ENCODE measurements at regions not wholly inside any gene's neighbourhood (a gene's known extent, or its start where the extent isn't known, plus 50 kb on each side); places are given as distances from the start of the nearest gene placed in this dataset.

GRCh38 chr2:128374711-128375413 lies 56.2 kb upstream of the HS6ST1 start:
- no peak for TF ChIP-seq POLR2A (IDR thresholded peaks at IDR 0.05; ENCODE audit: low read depth, low read length)
- no peak for TF ChIP-seq CTCF (IDR thresholded peaks at IDR 0.05; ENCODE audit: extremely low read depth in 1 of 2, insufficient read depth in 1 of 2, low read depth in 1 of 2, low read length in 2 of 2)
- no peak for TF ChIP-seq POLR2AphosphoS5 (IDR thresholded peaks at IDR 0.05; ENCODE audit: insufficient read depth, low read depth, low read length)
- TF ChIP-seq MYC (IDR thresholded peaks at IDR 0.05; ENCODE audit: low read depth, low read length), result no peak
- TF ChIP-seq EZH2 (IDR thresholded peaks at IDR 0.05; ENCODE audit: borderline replicate concordance, low read depth, low read length, severe bottlenecking), result no peak
- no peak for TF ChIP-seq MAX (IDR thresholded peaks at IDR 0.05; ENCODE audit: insufficient read depth, insufficient read length)
